HG03066 (cell line): ENCODE measurements at regions not wholly inside any gene's neighbourhood (a gene's known extent, or its start where the extent isn't known, plus 50 kb on each side); places are given as distances from the start of the nearest gene placed in this dataset.

Experiments used
- ATAC-seq: cut with Tn5 transposase; IDR thresholded peaks from one replicate; pipeline ENCODE4 v1.9.1; 2021; ENCODE audit warnings: low read depth; ENCODE audit not compliant: unreplicated experiment

DNA sequence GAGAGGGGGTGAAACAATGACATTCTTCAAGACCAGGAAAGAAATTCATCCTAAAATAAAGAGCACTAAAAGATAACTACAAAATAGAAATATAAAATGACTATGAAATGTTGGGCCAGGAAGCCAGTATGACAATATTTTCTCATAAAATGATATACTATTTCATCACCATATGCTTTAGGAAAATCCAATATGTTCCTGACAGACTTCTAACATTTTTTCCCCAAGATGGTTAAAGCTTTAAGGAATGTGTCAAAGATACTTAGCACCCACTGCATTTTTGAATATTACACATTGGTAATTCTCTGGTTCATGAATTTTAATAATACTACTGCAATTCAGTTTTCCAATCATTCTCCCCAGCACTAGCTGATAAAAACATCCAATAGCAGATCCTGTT is 87.7 kb upstream of the PLEKHG7 start:
- no peak for ATAC-seq

DNA sequence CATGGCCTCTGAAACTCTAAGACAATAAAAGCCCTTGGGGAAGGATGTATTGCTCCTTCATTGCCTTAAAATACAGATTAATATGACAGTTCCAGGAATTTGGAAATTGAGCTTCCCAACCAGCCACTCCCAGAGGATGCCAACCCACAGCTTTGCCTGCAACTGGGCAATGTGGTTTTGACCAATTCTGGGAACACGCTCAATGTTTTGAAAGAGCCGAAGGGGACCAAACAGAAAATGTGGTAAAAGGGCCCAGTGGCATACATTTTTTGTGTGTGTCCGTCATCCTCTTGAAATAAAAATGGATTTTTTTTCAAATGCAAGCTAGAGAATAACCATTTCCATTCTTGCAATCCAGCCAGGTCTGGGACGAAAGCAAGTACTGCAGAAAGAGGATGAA is 88.3 kb upstream of the PLEKHG7 start:
- ATAC-seq = no peak

DNA sequence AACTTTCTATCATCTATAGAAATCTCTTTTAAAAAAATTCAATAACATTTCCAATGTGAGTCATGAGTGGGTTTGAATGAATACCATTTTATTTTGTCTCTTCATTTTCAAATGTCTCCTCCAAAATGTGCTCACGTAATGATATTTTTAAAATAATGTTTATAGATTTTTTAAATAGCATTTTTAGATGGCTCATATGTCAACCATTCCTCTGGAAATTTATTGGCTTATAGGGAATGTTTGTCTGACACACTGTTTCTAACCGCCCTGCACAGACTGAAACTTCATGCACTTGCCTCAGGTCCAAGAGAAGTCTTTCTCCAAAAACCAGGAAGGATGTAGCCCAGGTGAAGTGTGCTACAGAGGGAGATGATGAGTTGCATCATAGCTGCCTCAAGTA is 88.8 kb upstream of the PLEKHG7 start:
- no peak for ATAC-seq

DNA sequence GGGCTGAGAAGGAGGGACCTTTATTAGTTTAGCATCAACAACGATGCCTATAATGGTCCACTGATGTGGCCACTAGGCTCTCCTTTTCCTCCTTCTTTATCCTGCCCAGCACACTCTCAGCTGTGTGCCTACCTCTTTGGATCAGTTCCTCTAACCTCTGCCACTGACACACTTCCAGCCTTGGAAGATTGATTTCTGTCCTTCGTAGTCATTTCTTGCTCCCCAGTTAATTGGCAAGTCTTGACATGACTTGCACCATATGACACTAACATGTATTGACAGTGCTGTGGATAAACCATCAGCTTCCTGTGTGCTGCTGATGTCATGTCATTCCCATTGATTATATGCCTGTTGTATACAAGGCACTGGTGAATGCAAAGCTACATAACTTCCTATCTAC is 90.2 kb upstream of the PLEKHG7 start:
- no peak for ATAC-seq

DNA sequence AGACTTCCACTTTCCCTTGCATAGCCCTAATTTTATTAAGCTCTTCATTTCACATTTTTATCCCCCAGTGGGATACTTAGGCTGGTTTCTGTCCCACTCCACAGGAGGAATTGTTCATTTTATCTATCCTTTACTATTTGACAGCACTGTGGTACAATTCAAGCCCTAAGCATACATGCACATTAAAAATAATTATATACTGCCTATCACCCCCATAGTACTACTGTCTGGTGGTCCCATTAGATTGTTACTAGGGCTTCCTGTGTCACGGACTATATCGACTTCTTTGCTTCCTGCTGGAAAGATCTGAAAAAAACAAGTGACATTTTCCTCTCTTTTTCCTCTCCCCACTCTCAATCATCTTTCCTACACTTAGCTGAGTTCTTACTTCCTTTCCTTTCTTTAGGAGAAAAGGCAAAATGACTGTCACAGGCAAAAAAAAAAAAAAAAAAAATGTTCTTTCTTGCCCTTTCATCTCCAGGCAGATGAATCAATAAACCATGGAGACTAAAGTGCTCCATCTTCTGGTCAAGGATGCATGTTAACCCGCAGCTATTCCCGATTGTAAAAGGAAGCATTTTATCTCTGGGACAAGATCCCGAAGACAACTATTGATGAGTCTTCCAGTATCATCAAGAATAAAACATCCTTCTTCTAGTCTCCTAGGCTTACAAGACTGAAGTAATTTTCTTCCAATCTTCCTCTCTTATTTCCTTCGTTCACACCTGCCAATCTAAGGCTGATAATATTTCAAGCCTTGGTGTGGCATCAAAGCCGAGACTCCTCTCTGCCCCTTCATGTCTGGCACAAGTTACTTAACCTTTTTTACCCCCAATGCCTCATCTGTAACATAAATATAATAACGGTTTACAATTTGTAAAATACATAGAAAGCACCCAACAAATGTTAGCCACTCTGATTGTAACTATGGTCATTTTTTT is 94.4 kb upstream of the PLEKHG7 start:
- no peak for ATAC-seq

DNA sequence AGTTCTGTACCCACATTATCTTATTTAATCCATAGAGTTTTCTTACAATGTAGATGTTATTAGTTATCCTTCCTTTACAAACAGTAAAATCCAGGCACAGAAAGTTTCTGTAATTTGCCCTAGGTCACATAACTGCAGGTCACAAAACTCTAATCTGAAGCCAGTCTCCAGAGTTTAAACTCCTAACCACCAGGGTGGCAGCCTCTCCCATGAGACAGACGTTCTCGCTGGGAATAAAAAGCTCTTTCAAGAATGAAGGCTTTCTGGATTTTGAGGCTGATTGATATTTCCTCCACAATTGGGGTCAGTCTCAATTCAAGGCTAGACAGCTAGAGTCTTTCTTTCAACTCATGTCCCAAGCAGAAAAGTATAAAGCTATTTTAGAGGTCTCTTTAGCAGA is 95.8 kb upstream of the PLEKHG7 start:
- ATAC-seq = no peak

DNA sequence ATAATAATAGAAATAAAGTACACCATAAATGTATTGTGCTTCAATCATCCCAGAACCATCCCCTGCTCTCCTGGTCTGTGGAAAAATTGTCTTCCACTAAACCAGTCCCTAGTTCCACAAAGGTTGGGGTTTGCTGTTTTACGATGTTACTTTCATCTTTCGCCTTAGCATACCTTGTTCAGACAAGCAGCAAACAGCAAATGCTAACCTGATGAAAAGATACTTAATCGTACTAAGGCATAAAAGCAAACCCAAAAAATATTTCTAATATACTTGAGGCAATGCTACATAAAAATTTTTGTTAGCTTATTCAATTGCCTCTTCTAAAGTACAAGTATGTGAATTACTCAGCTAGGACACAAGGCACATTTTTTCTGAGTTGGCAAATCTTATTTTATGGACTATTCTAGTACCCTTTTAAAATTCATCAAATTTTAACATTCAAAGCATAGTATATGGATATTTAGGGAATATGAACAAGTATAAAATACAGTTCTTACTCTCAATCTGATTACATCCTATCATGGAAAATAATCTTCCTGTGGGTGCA is 97.1 kb upstream of the PLEKHG7 start:
- no peak for ATAC-seq

DNA sequence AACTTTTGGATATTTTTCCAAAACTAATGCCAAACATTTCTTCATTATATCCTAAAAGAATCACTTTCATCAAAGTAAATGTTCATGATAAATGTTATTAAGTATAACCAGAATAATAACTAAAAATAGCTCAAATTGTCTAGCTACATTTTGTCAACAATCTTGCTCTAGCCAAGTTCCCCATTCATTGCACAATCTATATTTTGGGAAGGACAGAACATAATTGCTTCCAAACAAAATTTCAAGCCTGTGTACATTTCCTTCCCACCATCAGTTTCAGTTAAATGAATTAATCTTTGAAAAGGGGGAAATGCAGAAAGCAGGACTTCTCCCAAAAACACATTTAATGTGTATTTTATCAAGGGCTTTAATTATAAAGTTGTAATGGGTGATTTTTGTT is 98.0 kb upstream of the PLEKHG7 start:
- ATAC-seq = no peak

DNA sequence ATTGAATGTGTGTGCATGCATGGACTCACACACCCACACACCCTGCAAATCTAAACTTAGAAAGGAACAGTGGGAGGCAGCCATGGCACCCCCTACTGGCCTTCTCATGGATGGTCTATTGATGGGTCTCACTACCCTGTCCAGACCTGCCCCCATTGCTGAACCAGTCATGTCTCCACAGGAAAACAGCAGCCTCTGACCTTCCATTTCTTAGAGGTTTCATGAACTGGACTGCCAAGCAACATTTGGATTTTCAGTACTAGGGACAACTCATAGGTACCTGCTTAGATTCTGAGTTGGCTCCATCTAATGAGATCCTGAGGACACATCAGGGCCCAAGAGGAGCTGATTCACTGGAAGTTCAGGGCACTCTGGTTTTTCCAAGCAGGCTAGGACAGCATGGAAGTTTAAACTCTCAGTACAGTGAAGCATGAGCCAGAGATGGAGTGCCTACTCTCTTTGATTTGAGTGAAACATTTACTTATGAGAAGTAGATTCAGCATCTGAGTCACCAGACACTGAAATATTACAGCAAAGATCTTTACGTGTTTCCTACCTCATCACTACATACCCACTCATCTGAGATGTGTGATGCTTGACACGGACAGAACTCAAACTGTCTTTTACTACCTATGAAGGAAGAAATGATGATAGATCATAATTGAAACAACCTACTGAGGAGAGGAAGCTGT is 98.9 kb upstream of the PLEKHG7 start:
- ATAC-seq = no peak

DNA sequence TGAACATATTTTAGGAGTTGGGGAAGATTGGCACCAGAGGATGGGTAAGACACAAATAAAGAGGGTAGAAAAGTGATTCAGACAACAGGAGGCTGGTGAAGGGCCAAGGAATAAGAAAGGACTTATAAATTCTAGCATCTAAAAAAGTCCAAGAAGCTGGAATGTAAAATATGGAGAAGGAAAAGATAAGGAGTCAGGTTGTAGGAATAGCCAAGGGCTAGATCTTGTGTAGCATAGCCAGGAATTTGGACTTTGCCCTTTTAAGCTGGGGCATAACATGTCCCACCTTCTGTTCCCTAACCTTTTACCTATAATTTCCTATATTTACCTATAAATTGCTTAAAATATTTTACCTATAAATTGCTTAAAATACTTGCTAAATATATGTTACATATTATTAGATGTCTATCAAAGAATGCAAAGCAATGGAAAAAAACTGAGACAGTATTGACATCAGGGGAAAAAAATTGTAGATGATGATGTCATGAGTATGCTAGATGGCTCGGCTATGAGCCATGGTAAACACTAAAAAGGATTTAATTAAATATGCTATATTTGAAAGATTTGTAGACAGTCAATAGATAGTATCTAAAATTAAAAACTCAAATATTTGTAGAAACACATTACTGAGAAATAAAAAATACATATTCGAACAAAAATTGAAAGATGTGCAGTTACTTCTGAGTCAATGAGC is 99.7 kb upstream of the PLEKHG7 start:
- ATAC-seq = no peak

DNA sequence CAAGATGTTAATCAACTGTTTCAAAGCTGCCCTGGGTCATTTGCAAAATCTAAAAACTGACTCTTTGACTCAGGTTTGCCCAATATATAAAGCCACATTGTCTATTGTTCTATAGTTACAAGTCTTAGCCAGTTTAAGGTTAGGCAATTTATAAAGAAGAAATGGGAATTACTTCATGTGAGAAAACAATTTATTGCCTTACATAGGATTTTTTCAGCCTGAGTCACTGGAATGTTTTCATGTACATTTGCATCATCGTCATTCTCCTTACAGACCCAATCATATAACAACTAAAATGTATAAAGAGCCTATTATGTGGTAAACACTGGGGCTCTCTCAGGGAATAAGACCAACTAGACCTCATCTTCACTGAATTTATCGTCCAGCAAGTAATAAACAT is 100.3 kb upstream of the PLEKHG7 start:
- ATAC-seq = no peak

DNA sequence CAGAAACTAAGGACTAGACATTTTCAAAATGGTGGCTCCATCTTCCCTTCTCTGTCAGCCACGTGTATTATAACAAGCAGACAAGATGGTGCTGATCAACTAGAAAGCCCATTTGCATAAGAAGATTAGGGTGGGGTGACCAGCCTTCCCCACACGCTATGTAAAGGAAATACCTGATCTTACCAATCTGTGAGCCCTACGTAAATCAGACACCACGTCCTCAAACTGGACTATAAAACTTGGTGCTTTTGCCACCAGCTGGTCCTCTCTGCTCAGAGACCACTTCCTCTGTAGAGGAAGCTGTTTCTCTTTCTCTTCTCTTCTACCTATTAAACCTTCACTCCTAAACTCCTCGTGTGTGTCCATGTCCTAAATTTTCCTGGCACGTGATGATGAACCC is 101.1 kb upstream of the PLEKHG7 start:
- ATAC-seq = no peak

DNA sequence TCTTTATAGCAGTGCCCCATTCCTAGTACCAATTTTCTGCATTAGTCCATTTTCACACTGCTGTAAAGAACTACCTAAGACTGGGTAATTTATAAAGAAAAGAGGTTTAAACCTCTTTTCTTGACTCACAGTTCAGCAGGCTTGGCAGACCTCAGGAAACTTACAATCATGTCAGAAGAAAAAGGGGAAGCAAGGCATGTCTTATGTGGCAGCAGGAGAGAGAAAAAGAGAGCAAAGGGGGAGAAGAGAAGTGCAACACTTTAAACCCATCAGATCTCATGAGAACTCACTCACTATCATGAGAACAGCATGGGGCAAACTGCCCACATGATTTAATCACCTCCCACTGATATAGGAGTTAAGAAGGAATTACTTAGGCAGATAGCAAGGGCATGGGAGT is 101.6 kb upstream of the PLEKHG7 start:
- no peak for ATAC-seq

DNA sequence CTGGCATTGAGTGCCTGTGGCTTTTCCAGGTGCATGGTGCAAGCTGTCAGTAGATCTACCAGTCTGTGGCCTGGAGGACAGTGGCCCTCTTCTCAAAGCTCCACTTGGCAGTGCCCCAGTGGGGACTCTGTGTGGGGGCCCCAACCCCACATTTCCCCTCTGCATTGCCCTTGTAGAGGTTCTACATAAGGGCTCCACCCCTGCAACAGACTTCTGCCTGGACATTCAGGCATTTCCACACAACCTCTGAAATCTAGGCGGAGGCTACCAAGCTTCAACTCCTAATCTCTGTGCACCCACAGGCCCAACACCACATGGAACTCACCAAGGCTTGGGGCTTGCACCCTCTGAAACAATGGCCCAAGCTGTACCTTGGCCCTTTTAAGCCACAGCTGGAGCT is 102.7 kb upstream of the PLEKHG7 start:
- no peak for ATAC-seq

DNA sequence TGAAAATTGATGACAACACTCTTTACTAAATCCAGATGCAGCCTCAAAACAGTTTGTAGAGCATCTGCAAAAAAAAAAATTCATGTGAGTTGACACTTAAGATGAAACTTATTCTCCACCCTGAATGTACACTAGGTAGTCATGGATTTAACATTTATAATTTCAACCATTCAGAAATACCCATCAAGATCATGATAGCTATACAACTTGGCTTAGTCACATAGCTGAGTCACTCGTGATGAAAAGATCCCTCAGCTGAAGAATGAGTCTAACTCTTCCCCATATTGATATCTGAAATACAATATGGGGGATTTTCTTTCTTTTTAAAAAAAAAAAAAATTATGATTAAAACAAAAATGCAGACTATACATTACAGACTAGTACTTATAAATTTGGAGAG is 104.8 kb upstream of the PLEKHG7 start:
- no peak for ATAC-seq

DNA sequence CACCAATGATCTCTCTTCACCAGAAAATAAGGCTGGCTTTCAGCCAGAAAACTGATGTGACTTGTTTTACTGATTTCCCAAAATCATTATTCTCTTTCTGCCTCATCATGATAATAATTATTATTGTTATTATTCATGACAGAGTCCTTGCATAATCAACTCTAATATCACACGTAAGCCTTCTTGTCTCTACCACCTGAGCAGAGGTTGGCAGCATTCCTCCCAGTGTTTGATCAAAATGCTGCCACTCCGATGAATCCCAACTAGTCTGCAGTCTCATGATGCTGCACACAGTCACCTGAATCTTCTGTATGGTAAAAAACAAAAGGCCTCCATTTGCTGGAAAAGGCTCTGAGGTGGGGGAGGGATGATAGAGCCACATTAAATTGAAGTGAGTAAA is 105.7 kb upstream of the PLEKHG7 start:
- no peak for ATAC-seq

DNA sequence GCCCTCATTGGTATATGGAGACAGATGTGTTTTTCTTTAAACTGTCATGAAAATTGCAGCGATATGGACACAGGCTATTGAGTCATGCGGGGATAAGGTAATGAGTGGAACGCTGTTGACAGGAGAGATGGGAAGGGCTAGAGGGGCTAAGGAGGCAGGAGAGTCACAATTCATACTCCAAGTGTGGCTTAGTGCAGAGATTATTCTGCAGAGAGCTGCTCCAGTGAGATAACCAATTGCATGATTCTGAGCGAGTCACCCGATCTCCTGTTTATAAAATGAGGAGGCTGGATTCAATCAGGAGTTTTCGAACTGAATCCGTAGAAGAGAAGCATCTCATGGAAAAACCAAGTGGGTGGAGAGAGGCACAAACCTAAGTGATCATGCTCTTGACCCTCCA is 106.4 kb upstream of the PLEKHG7 start:
- no peak for ATAC-seq

DNA sequence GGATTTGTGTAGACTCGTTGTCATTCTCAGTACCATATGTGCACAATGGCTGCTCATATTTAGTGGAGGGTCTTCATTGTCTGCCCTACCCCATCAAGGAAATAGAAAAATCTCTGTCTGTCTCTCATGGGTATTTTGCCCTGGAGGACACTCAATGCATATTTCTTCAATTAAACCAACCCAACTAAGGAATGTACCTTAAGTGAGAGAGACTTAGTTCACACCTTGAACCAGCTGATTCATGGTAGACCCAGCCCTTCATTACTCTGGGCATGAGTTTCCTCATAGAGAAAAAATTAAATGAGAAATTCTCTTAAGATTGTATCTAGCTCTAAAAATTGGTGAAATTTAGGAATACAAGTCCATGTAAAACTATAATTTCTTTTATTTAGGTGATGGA is 107.1 kb upstream of the PLEKHG7 start:
- no peak for ATAC-seq

DNA sequence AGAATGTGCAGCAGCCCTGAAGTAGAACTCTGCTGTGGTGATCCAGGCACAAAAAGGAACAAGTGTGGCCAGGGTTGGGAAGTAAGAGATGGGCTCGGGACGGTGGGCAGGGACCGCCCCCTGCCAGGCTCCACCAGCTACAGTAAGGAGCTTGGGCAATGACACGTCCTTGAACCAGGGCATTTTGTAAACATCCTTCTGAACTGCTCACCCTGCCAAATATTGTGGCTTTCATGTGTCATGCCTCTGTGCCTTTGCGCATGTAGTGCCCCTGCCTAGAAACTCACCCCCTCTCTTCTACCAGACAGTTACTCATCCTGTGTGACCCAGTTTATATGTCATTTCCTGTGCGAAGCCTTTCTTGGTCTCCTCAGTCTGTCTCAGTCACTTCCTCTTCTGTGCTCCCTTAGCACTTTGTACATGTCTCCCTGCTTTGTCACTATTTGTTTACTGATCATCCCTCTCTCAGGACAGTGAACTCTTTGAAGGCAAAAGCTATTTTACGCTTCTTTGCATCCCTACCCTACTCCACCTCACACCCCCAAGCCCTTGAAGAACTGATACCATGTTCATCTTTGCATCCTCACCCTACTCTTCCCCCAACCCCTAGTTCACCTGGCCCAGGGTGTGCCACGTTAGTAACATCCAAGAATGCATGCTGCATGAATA is 108.9 kb upstream of the PLEKHG7 start:
- ATAC-seq = peak; percentile 98

DNA sequence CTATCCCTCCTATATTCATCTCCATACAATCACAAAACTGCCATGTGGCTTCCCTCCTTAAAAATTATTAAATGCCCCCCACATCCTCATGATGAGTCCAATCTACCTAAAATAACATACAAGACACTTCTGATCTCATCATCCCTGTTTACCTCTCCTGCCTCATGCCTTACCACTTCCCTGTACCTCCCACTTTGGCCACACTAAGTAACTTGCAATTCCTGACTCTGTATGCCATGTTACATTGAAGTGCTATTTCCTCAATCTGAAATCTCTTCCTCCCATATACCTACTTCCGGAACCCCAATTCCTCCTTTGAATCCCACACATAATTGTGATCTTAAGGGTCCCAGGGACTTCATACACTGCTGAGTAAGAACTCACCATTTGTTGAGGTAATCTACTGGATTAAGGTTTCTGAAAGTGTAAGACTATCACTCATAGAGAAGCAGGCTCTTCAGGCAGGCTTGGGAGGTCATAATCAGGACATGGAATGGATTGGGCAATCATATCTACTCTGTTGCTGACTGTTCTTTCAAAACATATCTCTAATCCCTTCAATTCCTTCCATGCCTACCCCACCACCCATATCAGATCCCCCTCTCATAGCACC is 117.6 kb upstream of the PLEKHG7 start:
- ATAC-seq = no peak
